GM23338 (cell line): ENCODE measurements at regions not wholly inside any gene's neighbourhood (a gene's known extent, or its start where the extent isn't known, plus 50 kb on each side); places are given as distances from the start of the nearest gene placed in this dataset.

Source experiments
- CTCF ChIP-seq, 2 experiments: fragments of 200-600 bp in 1 of 2; sonication (generic) in 1 of 2; conservative IDR thresholded peaks; 2 replicates each; pipeline versions ENCODE4 v1.5.1 to v1.6.1; 2016 to 2017; ENCODE audit warnings: antibody characterized with exemption in 2 of 2, low read depth in 2 of 2, mild to moderate bottlenecking in 2 of 2, moderate library complexity in 1 of 2
- EZH2 ChIP-seq: fragments of 200-600 bp; sonication (generic); IDR thresholded peaks from one replicate; pipeline ENCODE4 v1.8.0; 2017; ENCODE audit warnings: antibody characterized with exemption, mild to moderate bottlenecking, low read depth; ENCODE audit not compliant: unreplicated experiment
- EZH2phosphoT487 ChIP-seq: fragments of 200-600 bp; sonication (generic); IDR thresholded peaks from one replicate; pipeline ENCODE4 v1.8.1; 2018; ENCODE audit warnings: antibody characterized with exemption; ENCODE audit not compliant: unreplicated experiment
- POLR2AphosphoS5 ChIP-seq: IDR thresholded peaks from 2 replicates; pipeline ENCODE4 v1.6.1; 2016; ENCODE audit warnings: antibody characterized with exemption, low read depth
- STAT1 ChIP-seq: IDR thresholded peaks from one replicate; pipeline ENCODE4 v1.6.1; 2016; ENCODE audit warnings: antibody characterized with exemption; ENCODE audit not compliant: unreplicated experiment
- ZNF114 ChIP-seq: fragments of 250-450 bp; sonication (Bioruptor Pico); IDR thresholded peaks from 2 replicates; pipeline ENCODE4 v1.5.0; 2020; ENCODE audit warnings: mild to moderate bottlenecking, moderate library complexity

GRCh38 chr4:81353861-81354260, 117.8 kb downstream of the RASGEF1B start:
- no peak for TF ChIP-seq CTCF (conservative IDR thresholded peaks at IDR 0.05; ENCODE audit: low read depth in 2 of 2)
- TF ChIP-seq ZNF114 (CRISPR knock-in tag): no peak
- no peak for TF ChIP-seq EZH2phosphoT487
- TF ChIP-seq STAT1: no peak
- TF ChIP-seq EZH2: no peak
- TF ChIP-seq POLR2AphosphoS5: no peak
